GM12878 (cell line): ENCODE measurements at regions not wholly inside any gene's neighbourhood (a gene's known extent, or its start where the extent isn't known, plus 50 kb on each side); places are given as distances from the start of the nearest gene placed in this dataset.

ENCODE experiments used
- ATAC-seq: fragments of 200-7000 bp; cut with Tn5 transposase; 3 replicates; pipeline ENCODE4 v1.9.1; 2020; ENCODE audit warnings: mild to moderate bottlenecking, moderate library complexity
- BruUV-seq: library from RNA; stranded (reverse); fragments of 400-500 nt; replicated peaks from 2 replicates; lab custom pipeline; 2021; lab: Mats Ljungman, UMichigan
- CTCF ChIA-PET: fragments of 300-600 bp; sonication (Branson Sonifier 250); formaldehyde crosslinking; extraction: SDS; loops from one replicate; lab custom pipeline; 2021; ENCODE audit warnings: inconsistent platforms; lab: Yijun Ruan, JAX
- POLR2A ChIA-PET: fragments of 350-600 bp; formaldehyde crosslinking; extraction: SDS; loops from one replicate; lab custom pipeline; 2021; ENCODE audit warnings: inconsistent platforms; lab: Charles Lee
- RAD21 ChIA-PET: fragments of 300-600 bp; sonication (Branson Sonifier 250); formaldehyde crosslinking; loops from one replicate; lab custom pipeline; 2023; ENCODE audit warnings: antibody characterized with exemption; ENCODE audit not compliant: unreplicated experiment; lab: Charles Lee
- SMC1A ChIA-PET: fragments of 300-600 bp; sonication (Branson Sonifier 250); formaldehyde crosslinking; loops from one replicate; lab custom pipeline; 2023; ENCODE audit not compliant: unreplicated experiment, uncharacterized antibody; lab: Charles Lee
- DNase-seq: peaks from one replicate; pipeline ENCODE4 v3.0.0-alpha.2; 2011; ENCODE audit warnings: low read depth, low spot score
- FAIRE-seq: peaks from 3 replicates; lab custom pipeline; 2011; peaks lifted over from hg19 to GRCh38; lab: Jason Lieb, UNC
- H2AFZ ChIP-seq: 2 replicates; pipeline ENCODE4 v1.6.0; 2011; ENCODE audit warnings: low read depth, low read length, control low read depth; ENCODE audit not compliant: control insufficient read depth
- H3K27ac ChIP-seq: 2 replicates; pipeline ENCODE4 v1.5.1; 2011; ENCODE audit warnings: control low read depth; ENCODE audit not compliant: control insufficient read depth, insufficient read depth
- H3K27me3 ChIP-seq, 2 experiments: replicated peaks in 1 of 2; 2 replicates each; pipeline versions ENCODE4 v1.6.0 to v1.6.1; 2011; ENCODE audit warnings: low read length in 1 of 2; ENCODE audit not compliant: control insufficient read depth in 2 of 2, insufficient read depth in 2 of 2
- H3K36me3 ChIP-seq, 2 experiments: 2 replicates each; pipeline ENCODE4 v1.5.1; 2011; ENCODE audit warnings: low read length in 1 of 2; ENCODE audit not compliant: control insufficient read depth in 2 of 2, insufficient read depth in 2 of 2
- H3K4me1 ChIP-seq: 2 replicates; pipeline ENCODE4 v1.6.1; 2011; ENCODE audit warnings: mild to moderate bottlenecking, low read length, moderate library complexity, mixed read lengths; ENCODE audit not compliant: control insufficient read depth, insufficient read depth
- H3K4me2 ChIP-seq: 2 replicates; pipeline ENCODE4 v1.6.0; 2011; ENCODE audit warnings: control low read depth; ENCODE audit not compliant: control insufficient read depth, insufficient read depth
- H3K4me3 ChIP-seq: fragments of 200-600 bp; sonication (generic); 2 replicates; pipeline ENCODE4 v1.5.1; 2016
- H3K79me2 ChIP-seq: 2 replicates; pipeline ENCODE4 v1.6.0; 2011; ENCODE audit warnings: low read length; ENCODE audit not compliant: control insufficient read depth, insufficient read depth
- H3K9ac ChIP-seq: 2 replicates; pipeline ENCODE4 v1.8.0; 2011; ENCODE audit warnings: low read length, control low read depth, mixed read lengths; ENCODE audit not compliant: control insufficient read depth, insufficient read depth
- H3K9me3 ChIP-seq: replicated peaks from 3 replicates; pipeline ENCODE4 v1.5.1; 2011; ENCODE audit warnings: mild to moderate bottlenecking, low read length; ENCODE audit not compliant: control insufficient read depth, insufficient read depth
- H4K20me1 ChIP-seq: 2 replicates; pipeline ENCODE4 v1.6.0; 2011; ENCODE audit not compliant: control insufficient read depth, insufficient read depth
- BCL11A ChIP-seq: IDR thresholded peaks from 2 replicates; pipeline ENCODE4 v1.6.1; 2011; ENCODE audit warnings: low read depth, low read length
- CBFB ChIP-seq: IDR thresholded peaks from 2 replicates; pipeline ENCODE4 v1.6.1; 2016; ENCODE audit warnings: antibody characterized with exemption, low read depth
- CHD4 ChIP-seq: fragments of 200-600 bp; sonication (generic); IDR thresholded peaks from 2 replicates; pipeline ENCODE4 v1.6.1; 2016; ENCODE audit warnings: mild to moderate bottlenecking
- E2F4 ChIP-seq: IDR thresholded peaks from 2 replicates; pipeline ENCODE4 v1.6.1; 2012; ENCODE audit warnings: low read depth, low read length, improper control_type of control experiment
- ELK1 ChIP-seq: IDR thresholded peaks from 2 replicates; pipeline ENCODE4 v1.6.1; 2012; ENCODE audit warnings: low read depth, low read length, improper control_type of control experiment
- ETV6 ChIP-seq, 2 experiments: fragments of 450-650 bp in 1 of 2; IDR thresholded peaks in 1 of 2; conservative IDR thresholded peaks in 1 of 2; 2 replicates each; pipeline ENCODE4 v1.6.1; 2014; ENCODE audit warnings: antibody characterized with exemption in 1 of 2, borderline replicate concordance in 1 of 2, low read depth in 1 of 2, mild to moderate bottlenecking in 1 of 2, moderate library complexity in 1 of 2
- HSF1 ChIP-seq: fragments of 150-350 bp; IDR thresholded peaks from 2 replicates; pipeline ENCODE4 v1.6.1; 2014; ENCODE audit warnings: mild to moderate bottlenecking, low read depth, low read length
- MTA2 ChIP-seq: fragments of 450-650 bp; IDR thresholded peaks from 2 replicates; pipeline ENCODE4 v1.6.1; 2016; ENCODE audit warnings: low read depth, mild to moderate bottlenecking, moderate library complexity
- MTA3 ChIP-seq: IDR thresholded peaks from 2 replicates; pipeline ENCODE4 v1.6.1; 2012; ENCODE audit warnings: low read length, inconsistent platforms, borderline replicate concordance
- NFIC ChIP-seq: IDR thresholded peaks from 2 replicates; pipeline ENCODE4 v1.6.1; 2012; ENCODE audit warnings: low read depth, mild to moderate bottlenecking, inconsistent platforms, low read length, moderate library complexity
- PKNOX1 ChIP-seq: fragments of 450-650 bp; IDR thresholded peaks from 2 replicates; pipeline ENCODE4 v1.6.1; 2016; ENCODE audit warnings: mild to moderate bottlenecking
- REST ChIP-seq: IDR thresholded peaks from 2 replicates; pipeline ENCODE4 v1.6.1; 2012; ENCODE audit warnings: mild to moderate bottlenecking, low read depth, low read length
- SIN3A ChIP-seq: IDR thresholded peaks from 2 replicates; pipeline ENCODE4 v1.6.1; 2012; ENCODE audit warnings: low read depth, low read length, improper control_type of control experiment
- STAT1 ChIP-seq: fragments of 450-650 bp; conservative IDR thresholded peaks from 2 replicates; pipeline ENCODE4 v1.6.1; 2014; ENCODE audit warnings: antibody characterized with exemption, mild to moderate bottlenecking
- USF1 ChIP-seq: IDR thresholded peaks from 2 replicates; pipeline ENCODE4 v1.6.1; 2011; ENCODE audit warnings: borderline replicate concordance, low read depth, mild to moderate bottlenecking, moderate library complexity, mixed read lengths, low read length; ENCODE audit not compliant: insufficient read depth; ENCODE audit errors: extremely low read length
- WGBS: methylation state at CpG from one replicate; pipeline ENCODE4 v1.1.6; 2016; ENCODE audit warnings: low lambda C conversion rate; ENCODE audit not compliant: insufficient replicate concordance, insufficient coverage; ENCODE audit errors: missing lambda C conversion rate; 5-methylcytosine and 5-hydroxymethylcytosine counted together
- in situ Hi-C: fragments of 300-500 bp; cut with MboI; formaldehyde crosslinking; loops from 9 replicates; pipeline ENCODE4 v1.14.3; 2018; ENCODE audit warnings: mixed read lengths
- intact Hi-C: fragments of 100-400 bp; cut with micrococcal nuclease; formaldehyde crosslinking; loops from one replicate; pipeline ENCODE4 v1.14.2; 2022; ENCODE audit not compliant: unreplicated experiment

- no peak overlapping the region for H3K4me2 ChIP-seq
- SMC1A ChIA-PET, result no interaction called here
- RAD21 ChIA-PET, result no interaction called here
- FAIRE-seq, result peak; percentile 7
- no peak overlapping the region for H3K9ac ChIP-seq
- CTCF ChIA-PET, result no interaction called here
- in situ Hi-C loops (no loop called here), intact Hi-C loops (no loop called here)
- DNase-seq, result no peak
- H3K9me3 ChIP-seq, result no peaks in the 10 kb centered on the region
- H4K20me1 ChIP-seq, result no peaks in the 10 kb centered on the region
- WGBS, result 15% methylated on average over 7 of the region's 7 CpGs
- peaks cover 0 to 2% of the 10 kb centered on the region in 2 experiments; a peak in 2 of 4 replicates for H3K27me3 ChIP-seq
- no peaks in the 10 kb centered on the region for H3K36me3 ChIP-seq
- H3K4me3 ChIP-seq, result no peak overlapping the region
- no peaks in the 10 kb centered on the region for H3K79me2 ChIP-seq
- no peaks in the 10 kb centered on the region for H3K4me1 ChIP-seq
- POLR2A ChIA-PET, result no interaction called here
- no TSS peak for BruUV-seq
- no peak overlapping the region for H3K27ac ChIP-seq
- H2AFZ ChIP-seq, result no peak overlapping the region
- ATAC-seq, result no peak
- TF ChIP-seq USF1, result no peak
- TF ChIP-seq CHD4, result no peak
- TF ChIP-seq MTA3, result no peak
- TF ChIP-seq MTA2, result no peak
- no peak for TF ChIP-seq SIN3A
- TF ChIP-seq PKNOX1, result no peak
- TF ChIP-seq ELK1, result no peak
- TF ChIP-seq CBFB, result no peak
- no peak for TF ChIP-seq HSF1
- no peak for TF ChIP-seq NFIC
- no peak for TF ChIP-seq E2F4
- no peak for TF ChIP-seq ETV6 (conservative IDR thresholded peaks at IDR 0.05 in 1 of 2, IDR thresholded peaks at IDR 0.05 in 1 of 2; ENCODE audit: borderline replicate concordance in 1 of 2, low read depth in 1 of 2)
- TF ChIP-seq REST, result no peak
- TF ChIP-seq BCL11A, result no peak
- no peak for TF ChIP-seq STAT1
Measured at GRCh38 chr9:7226007-7226640, 468.4 kb downstream of the KDM4C start.
